ENCODE measurements at regions not wholly inside any gene's neighbourhood (a gene's known extent, or its start where the extent isn't known, plus 50 kb on each side); places are given as distances from the start of the nearest gene placed in this dataset.

- DNase-seq (ENCODE audit: low read depth, low spot score), result no peak
Observed at GRCh38 chr16:82497139-82497538, 129.6 kb upstream of the CDH13 start.

GRCh38 chr16:82488460-82488859, 138.3 kb upstream of the CDH13 start:
- no peak for DNase-seq (ENCODE audit: low read depth, low spot score)

GRCh38 chr16:82481455-82481854, 145.3 kb upstream of the CDH13 start:
- DNase-seq (ENCODE audit: low read depth, low spot score), result no peak

- no peak for DNase-seq (ENCODE audit: low read depth, low spot score)
Observed at GRCh38 chr16:82476786-82477185, 150.0 kb upstream of the CDH13 start.

- no peak for DNase-seq (ENCODE audit: low read depth, low spot score)
Observed at GRCh38 chr16:82470620-82471152, 156.1 kb upstream of the CDH13 start.

GRCh38 chr16:82470016-82470415, 156.8 kb upstream of the CDH13 start:
- no peak for DNase-seq (ENCODE audit: low read depth, low spot score)

GRCh38 chr16:82464187-82464586, 162.6 kb upstream of the CDH13 start:
- no peak for DNase-seq (ENCODE audit: low read depth, low spot score)

- DNase-seq (ENCODE audit: low read depth, low spot score), result no peak
Observed at GRCh38 chr16:82460766-82461165, 166.0 kb upstream of the CDH13 start.

- no peak for DNase-seq (ENCODE audit: low read depth, low spot score)
Observed at GRCh38 chr16:82459580-82460256, 167.1 kb upstream of the CDH13 start.

GRCh38 chr16:82456683-82457082, 170.1 kb upstream of the CDH13 start:
- DNase-seq (ENCODE audit: low read depth, low spot score), result no peak

GRCh38 chr16:82454566-82454965, 172.2 kb upstream of the CDH13 start:
- no peak for DNase-seq (ENCODE audit: low read depth, low spot score)

GRCh38 chr16:82454152-82454551, 172.6 kb upstream of the CDH13 start:
- DNase-seq (ENCODE audit: low read depth, low spot score), result no peak

- DNase-seq (ENCODE audit: low read depth, low spot score), result no peak
Observed at GRCh38 chr16:82452004-82452756, 174.6 kb upstream of the CDH13 start.

GRCh38 chr16:82451449-82451848, 175.3 kb upstream of the CDH13 start:
- DNase-seq (ENCODE audit: low read depth, low spot score), result no peak

GRCh38 chr16:82440336-82440735, 186.4 kb upstream of the CDH13 start:
- DNase-seq (ENCODE audit: low read depth, low spot score), result no peak

GRCh38 chr16:82439678-82440293, 187.0 kb upstream of the CDH13 start:
- no peak for DNase-seq (ENCODE audit: low read depth, low spot score)

GRCh38 chr16:82433042-82433441, 193.7 kb upstream of the CDH13 start:
- no peak for DNase-seq (ENCODE audit: low read depth, low spot score)

GRCh38 chr16:82432261-82432660, 194.5 kb upstream of the CDH13 start:
- DNase-seq (ENCODE audit: low read depth, low spot score), result no peak

GRCh38 chr16:82425661-82426060, 201.1 kb upstream of the CDH13 start:
- no peak for DNase-seq (ENCODE audit: low read depth, low spot score)

GRCh38 chr16:82421851-82422250, 204.9 kb upstream of the CDH13 start:
- DNase-seq (ENCODE audit: low read depth, low spot score), result no peak

GRCh38 chr16:82419332-82419731, 207.4 kb upstream of the CDH13 start:
- no peak for DNase-seq (ENCODE audit: low read depth, low spot score)

GRCh38 chr16:82414476-82414875, 212.3 kb upstream of the CDH13 start:
- no peak for DNase-seq (ENCODE audit: low read depth, low spot score)

GRCh38 chr16:82412770-82413169, 214.0 kb upstream of the CDH13 start:
- no peak for DNase-seq (ENCODE audit: low read depth, low spot score)

Data from activated naive CD8-positive, alpha-beta T cell treated with anti-CD3 and anti-CD28 coated beads, Interleukin-2, amount 50 U/mL, for 16 hours (primary cell).